Skin of body (tissue), 1 donor: ENCODE measurements at regions not wholly inside any gene's neighbourhood (a gene's known extent, or its start where the extent isn't known, plus 50 kb on each side); places are given as distances from the start of the nearest gene placed in this dataset.

Experiments
- DNase-seq: peaks from one replicate; lab custom pipeline; 2025; lab: John Stamatoyannopoulos, UW

DNA sequence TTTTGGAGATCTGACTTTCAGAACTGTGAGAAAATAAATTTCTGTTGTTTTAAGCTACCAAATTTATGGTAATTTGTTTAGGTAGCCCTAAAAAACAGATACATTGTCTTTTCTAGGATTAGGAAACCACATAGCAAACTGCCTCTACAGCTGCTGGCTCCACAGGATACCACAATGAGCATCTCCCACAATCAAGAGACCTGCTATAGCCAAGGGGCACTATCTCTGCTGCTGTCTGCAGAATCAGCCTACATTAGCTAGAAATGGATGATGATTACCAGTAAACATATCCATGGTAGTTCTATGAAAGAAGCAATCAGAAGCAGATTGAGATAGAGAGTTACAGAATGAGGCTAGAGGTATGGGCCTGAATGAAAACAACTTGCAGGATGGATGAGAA lies 244.4 kb upstream of the NDST4 start:
- DNase-seq: no peak

DNA sequence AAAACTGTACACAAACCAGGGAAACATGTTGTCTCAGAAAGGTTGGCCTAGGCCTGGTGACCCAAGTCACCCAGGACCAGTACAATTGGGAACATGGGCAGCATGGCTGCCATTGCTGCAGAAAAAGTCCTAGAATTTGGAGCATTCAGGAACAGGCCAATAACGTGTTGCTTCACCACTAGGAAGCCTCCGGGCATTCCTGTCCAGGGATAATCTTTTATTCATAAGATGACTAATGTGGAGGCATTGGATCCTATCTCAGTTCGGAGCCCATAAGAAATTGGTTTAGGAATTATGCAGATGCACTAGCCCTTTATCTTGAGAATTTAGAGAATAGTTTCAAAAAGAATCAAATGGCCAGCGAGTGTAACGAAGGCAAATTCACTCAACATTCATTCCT lies 242.8 kb upstream of the NDST4 start:
- no peak for DNase-seq

DNA sequence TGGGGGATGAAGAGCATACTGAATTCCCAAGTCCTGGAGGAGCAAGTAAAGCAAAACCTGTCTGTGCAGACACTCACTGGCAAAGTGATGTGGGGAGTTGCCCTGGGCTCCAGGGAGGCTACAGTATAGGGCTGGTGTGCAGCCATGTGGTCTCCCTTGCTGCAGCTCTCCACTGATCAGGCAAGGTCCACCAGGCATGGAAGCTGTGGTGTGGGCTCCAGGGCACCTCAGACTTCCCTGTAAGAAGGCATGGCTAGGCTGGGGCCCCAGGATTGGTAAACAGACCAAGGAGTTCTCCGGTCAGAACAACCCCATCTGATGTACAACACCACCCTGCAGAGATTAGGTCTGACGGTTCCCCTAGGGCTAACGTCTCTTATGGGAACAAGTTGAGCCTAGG lies 241.9 kb upstream of the NDST4 start:
- no peak for DNase-seq

DNA sequence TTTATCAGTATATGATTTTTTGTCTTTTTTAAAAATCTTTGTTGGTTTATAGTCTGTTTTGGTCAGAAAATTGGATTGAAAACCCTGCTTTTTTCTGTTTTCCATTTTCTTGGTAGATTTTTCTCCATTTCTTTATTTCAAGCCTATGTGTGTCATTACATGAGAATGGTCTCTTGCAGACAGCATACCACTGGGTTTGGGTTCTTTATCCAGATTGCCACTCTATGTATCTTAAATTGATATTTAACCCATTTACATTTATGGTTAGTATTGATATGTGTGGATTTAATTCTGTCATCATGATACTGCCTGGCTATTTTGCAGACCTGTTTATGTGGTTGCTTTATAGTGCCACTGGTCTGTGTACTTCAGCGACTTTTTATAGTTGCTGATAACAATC lies 239.9 kb upstream of the NDST4 start:
- DNase-seq: no peak

DNA sequence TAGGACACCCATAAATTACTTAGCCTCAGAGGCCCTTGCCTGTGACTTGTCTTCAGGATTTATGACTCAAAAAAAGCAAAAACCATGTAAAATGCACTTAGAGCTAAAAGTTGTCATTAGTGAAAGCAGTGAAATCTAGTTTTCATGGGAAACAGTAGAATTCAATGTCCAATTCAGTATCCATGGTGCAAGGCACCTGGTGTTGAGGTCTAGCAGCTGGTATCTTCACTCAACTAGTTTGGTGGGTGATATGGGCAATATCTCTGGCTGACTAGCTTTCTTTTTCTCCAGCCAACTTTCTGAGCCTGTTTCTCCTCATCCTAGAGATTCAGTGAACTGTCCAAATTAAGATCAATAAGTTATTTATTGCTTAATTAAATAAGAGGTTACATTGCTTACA lies 229.8 kb upstream of the NDST4 start:
- DNase-seq: no peak

DNA sequence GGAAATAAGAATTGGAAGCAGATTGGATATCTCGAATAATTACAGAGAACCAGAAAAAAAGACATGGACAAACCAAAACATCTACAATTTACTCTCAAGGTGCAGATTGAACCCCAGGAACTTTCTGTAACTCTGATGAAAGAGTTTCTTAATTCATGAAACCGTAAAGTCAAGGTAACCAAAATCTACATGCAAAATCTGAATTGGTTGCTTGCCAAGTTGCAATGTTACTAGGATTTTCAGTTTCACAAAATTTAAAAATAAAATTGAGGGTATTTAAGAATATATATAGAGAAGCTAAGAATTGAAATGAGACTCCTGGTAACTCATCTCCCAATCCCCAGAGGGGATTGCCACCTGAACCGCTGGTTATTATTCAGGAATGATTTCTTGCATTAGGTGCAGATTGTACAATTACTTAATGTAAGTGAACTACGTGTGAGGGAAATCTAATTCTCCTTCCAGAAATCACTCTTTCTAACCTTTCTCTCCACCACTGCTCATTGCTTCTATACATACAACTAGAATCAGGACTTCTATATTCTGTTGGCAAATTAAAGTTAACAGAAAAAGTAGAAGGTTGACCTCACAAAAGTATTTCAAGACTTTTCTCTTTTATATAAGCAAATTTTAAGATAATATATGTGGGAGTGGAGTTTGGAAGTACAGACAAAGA lies 221.5 kb upstream of the NDST4 start:
- DNase-seq: no peak

DNA sequence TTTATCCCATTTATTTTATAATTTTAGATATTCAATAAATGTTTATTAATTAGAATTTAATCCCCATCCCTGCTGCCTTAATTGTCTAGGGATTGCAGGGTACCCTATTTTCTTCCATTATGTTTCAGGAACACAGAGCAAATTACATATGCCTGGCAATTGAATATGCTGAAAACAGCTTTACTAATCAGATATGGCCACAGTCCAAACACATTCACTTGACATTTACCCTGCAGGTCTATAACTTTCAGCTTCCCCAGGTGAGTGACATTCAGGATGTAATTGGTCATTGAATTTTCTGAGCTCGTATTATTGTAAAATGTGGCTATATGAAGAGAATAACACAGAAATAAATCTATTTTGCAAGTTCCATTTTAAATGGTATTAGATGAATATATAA lies 218.7 kb upstream of the NDST4 start:
- DNase-seq: no peak

DNA sequence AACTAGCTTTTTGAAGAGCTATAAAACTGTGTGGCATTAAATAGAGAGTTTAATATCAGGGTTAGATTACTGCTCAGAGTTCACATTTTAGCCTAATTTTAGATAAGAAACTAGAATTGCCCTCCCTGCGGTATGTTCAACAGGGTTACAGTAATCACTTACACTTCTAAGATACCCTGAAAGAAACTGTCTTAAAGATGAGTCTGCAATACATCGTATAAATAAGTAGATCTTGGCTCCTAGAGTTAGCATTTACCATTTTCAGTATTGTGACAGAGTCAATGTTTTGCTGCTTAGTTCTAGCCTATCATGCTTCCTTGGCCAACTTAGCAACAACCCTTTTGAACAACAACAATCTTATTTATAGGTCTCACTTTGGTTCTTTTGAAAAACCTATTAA lies 217.8 kb upstream of the NDST4 start:
- no peak for DNase-seq

DNA sequence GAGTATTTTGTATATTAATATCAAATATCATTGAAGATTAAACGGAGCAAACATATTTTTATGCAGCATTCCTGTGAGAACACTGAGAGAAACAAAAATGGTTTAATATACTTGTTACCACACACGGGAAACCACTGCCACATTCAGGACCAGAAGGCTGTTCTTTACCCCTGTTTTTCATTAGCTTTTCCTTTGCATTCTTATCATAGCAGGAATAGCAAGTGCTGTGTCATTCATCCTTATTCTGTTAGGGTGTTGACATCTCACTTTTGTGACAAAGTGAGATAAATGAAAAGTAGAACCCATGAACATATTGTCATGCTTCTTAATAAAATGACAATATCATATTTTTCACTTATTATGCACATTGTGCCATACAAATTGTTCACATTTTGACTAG lies 212.4 kb upstream of the NDST4 start:
- no peak for DNase-seq

DNA sequence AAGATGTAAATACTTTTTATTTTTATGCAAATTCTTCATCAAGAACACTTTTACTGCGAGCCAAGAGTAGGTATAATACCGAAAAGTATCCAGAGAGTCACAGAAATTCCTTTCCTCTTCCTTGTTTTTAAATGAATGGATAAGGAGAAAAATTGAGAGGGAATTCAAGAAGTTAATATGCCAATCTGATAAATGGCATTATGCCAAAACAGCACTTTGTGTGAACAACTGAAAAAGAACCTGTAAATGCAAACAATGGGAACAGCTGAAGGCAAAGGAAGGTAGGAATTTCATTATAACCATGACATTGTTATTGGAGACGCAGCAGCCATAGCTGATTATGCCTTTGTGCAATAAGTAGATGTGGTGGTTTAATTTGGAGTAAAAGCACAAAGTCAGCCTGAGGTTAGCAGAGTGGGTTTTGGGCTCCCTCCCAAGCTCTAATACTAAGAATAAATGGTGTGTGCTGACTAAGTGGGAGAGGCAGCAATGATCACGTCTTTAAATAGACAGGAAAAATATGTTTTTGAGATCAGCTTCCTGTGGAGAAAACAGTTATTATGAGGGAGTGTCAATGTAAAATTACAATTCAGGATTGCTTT lies 209.8 kb upstream of the NDST4 start:
- DNase-seq: no peak

DNA sequence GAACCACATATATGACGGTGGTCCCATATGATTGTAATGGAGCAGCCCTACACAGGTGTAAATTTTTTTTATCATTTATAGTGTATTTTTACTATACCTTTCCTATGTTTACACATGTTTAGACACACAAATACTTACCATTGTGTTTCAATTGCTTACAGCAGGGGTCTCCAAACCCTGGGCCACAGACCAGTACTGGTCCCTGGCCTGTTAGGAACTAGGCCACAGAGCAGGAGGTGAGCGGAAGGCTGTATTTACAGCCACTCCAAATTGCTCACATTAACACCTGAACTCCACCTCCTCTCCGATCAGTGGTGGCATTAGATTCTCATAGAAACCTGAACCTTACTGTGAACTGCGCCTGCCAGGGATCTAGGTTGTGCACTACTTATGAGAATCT lies 201.8 kb upstream of the NDST4 start:
- no peak for DNase-seq

DNA sequence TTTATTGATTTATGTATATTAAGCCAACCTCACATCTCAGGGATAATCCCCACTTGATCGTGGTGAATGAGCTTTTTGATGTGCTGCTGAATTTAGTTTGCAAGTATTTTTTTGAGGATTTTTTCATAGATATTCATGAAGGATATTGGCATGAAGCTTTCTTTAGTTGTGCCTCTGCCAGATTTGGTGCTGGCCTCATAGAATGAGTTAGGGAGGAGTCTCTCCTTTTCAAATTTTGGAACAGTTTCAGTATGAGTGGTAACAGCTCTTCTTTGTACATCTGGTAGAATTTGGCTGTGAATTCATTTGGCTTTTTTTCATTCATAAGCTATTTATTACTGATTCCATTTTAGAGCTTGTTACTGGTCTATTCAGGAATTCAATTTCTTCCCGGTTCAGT lies 197.2 kb upstream of the NDST4 start:
- no peak for DNase-seq

DNA sequence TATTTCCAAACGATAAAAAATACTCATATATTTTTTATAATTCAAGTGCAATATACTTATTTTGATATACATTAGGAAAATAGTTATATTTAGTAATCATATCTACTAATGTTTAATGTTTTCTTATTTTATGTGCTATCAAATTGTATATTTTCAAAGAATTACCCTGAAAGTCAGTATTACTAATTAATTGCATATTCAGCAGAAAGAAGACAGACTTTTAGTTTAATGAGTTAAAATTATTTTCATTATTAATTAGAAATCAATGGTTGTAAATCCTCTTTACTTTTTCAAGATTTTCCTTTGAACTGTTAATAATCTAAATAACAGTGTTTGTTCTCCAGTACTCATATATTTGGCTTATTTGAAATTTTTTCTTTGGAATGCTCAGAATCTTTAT lies 181.3 kb upstream of the NDST4 start:
- no peak for DNase-seq

DNA sequence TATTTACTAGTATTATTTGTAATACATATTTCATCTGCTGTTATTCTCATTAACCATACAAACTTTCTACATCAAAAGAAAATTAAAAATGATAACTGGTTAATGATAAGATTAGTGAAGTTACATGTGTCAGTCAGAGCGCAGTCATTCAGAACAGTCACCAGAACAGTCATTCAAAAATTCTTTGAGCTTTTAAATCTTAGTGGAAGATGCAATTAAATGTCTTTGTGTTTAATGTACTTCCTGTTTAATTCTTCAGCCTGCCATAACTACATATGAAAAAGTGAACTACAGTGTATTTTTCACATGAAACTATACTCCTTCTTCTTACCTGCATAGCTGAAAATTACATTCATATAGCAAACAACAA lies 179.7 kb upstream of the NDST4 start:
- DNase-seq: no peak

DNA sequence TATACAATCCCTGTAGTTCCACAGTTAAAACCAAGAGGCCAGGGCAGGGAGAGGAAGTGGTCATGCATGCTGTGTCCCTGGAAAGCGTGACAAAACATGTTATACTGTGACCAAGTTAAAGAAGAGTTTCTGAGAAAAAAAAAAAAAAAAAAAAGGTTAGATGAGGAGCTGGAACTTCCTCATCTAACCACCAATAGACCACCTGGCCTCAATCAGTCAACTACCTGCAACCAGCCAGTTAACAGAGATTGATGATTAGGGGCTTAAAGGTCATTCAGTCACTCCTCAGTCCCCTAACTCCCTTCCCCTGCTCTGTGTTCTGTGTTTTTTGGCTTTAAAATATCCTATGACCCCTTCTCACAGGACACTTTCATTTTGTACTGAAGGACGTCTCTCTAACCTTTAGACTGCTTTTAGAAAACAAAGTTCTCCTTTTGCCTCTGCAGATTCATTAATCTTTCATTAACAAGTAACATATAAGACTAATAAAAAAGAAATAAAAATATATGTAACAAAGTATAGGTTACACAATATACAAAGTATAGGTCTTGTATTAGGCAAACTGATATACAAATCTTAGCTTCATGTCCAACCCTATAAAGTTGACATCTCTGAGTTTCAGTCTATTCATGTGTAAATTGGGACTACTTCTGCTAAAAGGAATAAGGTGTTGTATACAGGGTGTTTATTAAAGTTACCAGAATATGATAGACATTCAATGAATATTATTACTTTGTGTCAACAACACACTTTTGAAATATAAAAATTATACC lies 179.1 kb upstream of the NDST4 start:
- no peak for DNase-seq

DNA sequence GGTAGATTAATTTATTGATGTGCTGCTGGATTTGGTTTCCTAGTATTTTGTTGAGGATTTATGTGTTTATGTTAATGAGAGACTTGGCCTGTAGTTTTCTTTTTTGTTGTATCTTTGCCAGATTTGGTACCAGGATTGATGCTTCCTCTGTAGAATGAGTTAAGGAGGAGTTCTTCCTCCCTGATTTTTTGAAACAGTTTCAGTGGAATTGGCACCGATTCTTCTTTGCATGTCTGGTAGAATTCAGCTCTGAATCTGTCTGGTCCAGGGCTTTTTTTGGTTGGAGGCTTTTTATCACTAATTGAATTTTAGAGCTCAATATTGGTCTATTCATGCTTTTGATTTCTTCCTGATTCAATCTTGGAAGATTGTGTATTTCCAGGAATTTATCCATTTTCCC lies 174.0 kb upstream of the NDST4 start:
- DNase-seq: no peak

DNA sequence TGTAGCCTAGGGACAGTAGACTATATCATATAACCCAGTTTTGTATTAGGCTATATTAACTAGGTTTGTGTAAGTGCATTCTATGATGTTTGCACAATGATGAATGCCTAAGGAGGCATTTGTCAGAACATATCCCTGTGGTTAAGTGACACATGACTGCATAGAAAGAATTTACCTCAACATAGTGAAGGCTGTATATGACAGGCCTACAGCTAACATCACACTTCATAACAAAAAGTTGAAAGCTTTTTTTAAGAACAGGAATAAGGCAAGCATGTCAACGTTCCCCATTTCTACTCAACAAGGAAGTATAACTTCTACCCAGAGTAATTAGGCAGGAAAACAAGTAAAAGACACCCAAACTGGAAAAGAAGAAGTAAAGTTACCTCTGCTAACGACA lies 165.9 kb upstream of the NDST4 start:
- no peak for DNase-seq

DNA sequence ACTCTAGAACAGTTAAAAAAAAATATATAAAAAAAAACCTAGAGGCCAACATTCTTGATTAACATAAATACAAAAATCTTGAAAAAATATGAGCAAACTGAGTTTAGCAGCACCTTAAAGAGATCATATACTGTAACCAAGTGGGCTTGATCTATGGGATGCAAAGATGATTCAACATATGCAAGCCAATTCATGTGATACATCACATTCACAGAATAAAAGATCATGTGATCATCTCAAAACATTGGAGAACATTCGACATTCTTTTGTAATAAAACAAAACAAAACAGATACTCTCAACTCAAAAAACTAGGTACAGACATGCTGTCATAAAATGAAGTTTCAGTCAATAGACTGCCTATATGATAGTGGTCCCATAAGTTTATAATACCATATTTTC lies 165.4 kb upstream of the NDST4 start:
- DNase-seq: no peak

DNA sequence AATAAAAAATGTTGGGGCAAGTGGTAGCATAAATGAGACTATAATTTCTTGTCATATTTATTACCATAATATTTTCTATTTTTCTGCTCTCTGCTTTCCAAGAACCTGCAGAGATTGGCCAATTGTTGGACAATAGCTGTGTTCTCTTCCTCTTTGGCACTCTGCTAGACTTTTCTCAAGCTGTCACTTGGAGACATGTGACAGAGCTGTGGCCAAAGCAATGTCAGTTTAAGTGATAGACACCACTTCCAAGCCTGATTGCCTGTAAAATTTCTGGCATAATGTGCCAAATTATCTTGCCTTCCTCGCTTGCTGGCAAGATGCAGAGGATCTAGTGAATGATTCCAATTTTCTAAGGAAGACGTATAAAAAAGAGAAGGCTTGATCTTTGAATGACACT lies 162.2 kb upstream of the NDST4 start:
- no peak for DNase-seq

DNA sequence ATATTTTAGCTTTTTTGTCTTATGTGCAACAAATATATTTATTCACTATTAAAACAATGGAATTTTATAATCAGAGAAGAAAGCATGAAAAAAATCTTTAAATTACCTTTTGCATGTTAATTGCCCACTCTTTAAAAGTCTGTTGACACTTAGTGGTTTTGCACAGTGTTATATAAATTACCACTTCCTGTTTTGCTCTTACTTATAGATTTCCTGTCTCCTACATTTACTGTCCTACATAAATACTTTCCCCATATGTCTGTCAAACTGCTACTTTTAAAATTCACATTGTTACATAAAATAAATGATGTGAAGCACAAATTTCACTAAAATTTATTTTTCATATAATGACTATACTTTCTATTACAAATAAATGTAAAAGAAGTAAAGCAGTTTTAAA lies 161.1 kb upstream of the NDST4 start:
- no peak for DNase-seq

DNA sequence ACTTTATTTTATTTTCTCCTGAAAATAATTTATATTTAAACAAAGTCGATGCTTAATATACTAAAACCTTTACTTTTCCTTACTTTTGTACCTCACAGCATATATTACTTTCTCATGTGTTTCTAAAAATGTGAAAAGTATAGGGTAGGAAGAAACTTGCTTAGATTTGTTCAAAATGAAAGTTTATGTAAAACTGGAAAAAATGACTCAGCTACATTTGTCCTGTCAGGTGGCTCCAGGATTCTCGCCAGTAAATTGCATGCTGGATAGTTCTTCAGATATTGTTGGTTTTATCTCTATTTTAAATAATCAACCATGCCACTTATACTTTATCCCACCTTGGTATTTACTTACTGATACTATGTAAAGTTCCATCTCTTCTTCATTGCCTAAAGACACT lies 159.2 kb upstream of the NDST4 start:
- no peak for DNase-seq

DNA sequence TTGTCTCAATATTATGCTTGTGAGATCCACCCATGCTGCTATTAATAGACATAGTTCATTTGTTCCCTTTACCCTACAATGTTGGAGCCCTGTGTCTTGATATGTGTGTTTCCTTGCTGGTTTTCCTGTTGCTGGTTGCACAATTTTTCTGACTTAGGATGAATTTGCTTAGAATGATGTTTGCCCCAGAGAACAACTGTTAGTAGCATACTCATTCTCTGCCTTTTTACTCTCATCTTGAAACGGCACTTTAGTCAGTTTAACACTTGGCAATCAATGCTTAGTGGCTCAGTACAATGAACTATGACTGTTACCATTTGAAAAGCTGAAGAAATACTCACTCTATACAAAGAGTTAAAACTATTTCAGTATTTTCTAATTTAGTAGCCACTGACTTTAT lies 158.8 kb upstream of the NDST4 start:
- DNase-seq: no peak

DNA sequence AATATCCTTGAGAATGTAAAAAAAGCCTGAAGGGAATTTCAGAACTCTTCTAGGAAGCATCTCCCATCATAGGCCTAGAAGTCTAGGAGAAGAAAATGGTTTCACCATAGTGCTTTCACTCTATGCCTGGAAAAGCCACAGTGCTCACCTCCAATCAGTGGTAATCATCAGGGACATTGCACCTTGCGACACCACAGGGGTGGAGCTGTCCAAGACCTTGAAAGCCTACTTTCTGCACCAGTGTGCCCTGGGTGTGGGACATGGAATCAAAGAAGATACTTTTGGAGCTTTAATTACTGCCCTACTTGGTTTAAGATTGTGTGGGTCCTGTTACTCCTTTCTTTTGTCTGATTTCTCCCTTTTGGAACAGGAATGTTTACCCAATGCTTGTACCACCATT lies 146.8 kb upstream of the NDST4 start:
- DNase-seq: no peak
